Hepatocyte (in vitro differentiated cells): ENCODE measurements at regions not wholly inside any gene's neighbourhood (a gene's known extent, or its start where the extent isn't known, plus 50 kb on each side); places are given as distances from the start of the nearest gene placed in this dataset.
"Not testable (repeated sequence)": the region's sequence is repeated elsewhere in the genome, so short reads cannot be mapped to it uniquely, and the experiment has no call there.

Experiments
- DNase-seq: peaks from one replicate; pipeline ENCODE4 v3.0.0-alpha.2; 2016; ENCODE audit warnings: low spot score
- H2AFZ ChIP-seq: fragments of 200-600 bp; sonication (generic); 2 replicates; pipeline ENCODE4 v1.6.0; 2016; ENCODE audit warnings: antibody characterized with exemption, mild to moderate bottlenecking
- H3K27ac ChIP-seq: fragments of 200-600 bp; sonication (generic); 2 replicates; pipeline ENCODE4 v1.5.1; 2016; ENCODE audit warnings: mild to moderate bottlenecking
- H3K27me3 ChIP-seq: fragments of 200-600 bp; sonication (generic); 2 replicates; pipeline ENCODE4 v1.6.1; 2016
- H3K36me3 ChIP-seq: fragments of 200-600 bp; sonication (generic); replicated peaks from 2 replicates; pipeline ENCODE4 v1.5.1; 2016; ENCODE audit warnings: low read depth; ENCODE audit not compliant: insufficient read depth
- H3K4me1 ChIP-seq: fragments of 200-600 bp; sonication (generic); 2 replicates; pipeline ENCODE4 v1.5.1; 2016; ENCODE audit warnings: mild to moderate bottlenecking, moderate library complexity; ENCODE audit not compliant: insufficient read depth
- H3K4me2 ChIP-seq: fragments of 200-600 bp; sonication (generic); 2 replicates; pipeline ENCODE4 v1.6.0; 2016
- H3K4me3 ChIP-seq: fragments of 200-600 bp; sonication (generic); 2 replicates; pipeline ENCODE4 v1.5.1; 2016; ENCODE audit warnings: mild to moderate bottlenecking
- H3K79me2 ChIP-seq: fragments of 200-600 bp; sonication (generic); 2 replicates; pipeline ENCODE4 v1.6.0; 2017; ENCODE audit warnings: mild to moderate bottlenecking
- H3K9me2 ChIP-seq: fragments of 200-600 bp; sonication (generic); replicated peaks from 2 replicates; pipeline ENCODE4 v1.6.0; 2017; ENCODE audit warnings: mild to moderate bottlenecking; ENCODE audit not compliant: insufficient read depth
- H3K9me3 ChIP-seq: fragments of 200-600 bp; sonication (generic); 2 replicates; pipeline ENCODE4 v1.5.1; 2016; ENCODE audit warnings: low read depth, mild to moderate bottlenecking
- H4K20me1 ChIP-seq: fragments of 200-600 bp; sonication (generic); 2 replicates; pipeline ENCODE4 v1.6.0; 2016; ENCODE audit warnings: mild to moderate bottlenecking; ENCODE audit not compliant: insufficient read depth, poor library complexity, severe bottlenecking
- CTCF ChIP-seq: fragments of 200-600 bp; sonication (generic); IDR thresholded peaks from 2 replicates; pipeline ENCODE4 v1.5.1; 2016; ENCODE audit warnings: antibody characterized with exemption, mild to moderate bottlenecking; ENCODE audit not compliant: poor library complexity
- EZH2 ChIP-seq: fragments of 200-600 bp; sonication (generic); IDR thresholded peaks from 2 replicates; pipeline ENCODE4 v1.6.1; 2016; ENCODE audit warnings: antibody characterized with exemption, mild to moderate bottlenecking, borderline replicate concordance
- EZH2phosphoT487 ChIP-seq: fragments of 200-600 bp; sonication (generic); IDR thresholded peaks from one replicate; pipeline ENCODE4 v1.6.1; 2018; ENCODE audit warnings: antibody characterized with exemption, mild to moderate bottlenecking, low read depth, moderate library complexity; ENCODE audit not compliant: unreplicated experiment, severe bottlenecking
- WGBS: methylation state at CpG from one replicate; pipeline ENCODE4 v1.1.6; 2016; ENCODE audit warnings: low lambda C conversion rate; ENCODE audit errors: missing lambda C conversion rate; 5-methylcytosine and 5-hydroxymethylcytosine counted together

GRCh38 chr17:73912373-73912746 lies 268.1 kb upstream of the SDK2 start:
- Histone ChIP-seq H3K36me3 (no peaks in the 10 kb centered on the region), H3K27me3 (peaks cover 38% of the 10 kb centered on the region), H3K4me3 (no peak overlapping the region), H3K4me1 (no peaks in the 10 kb centered on the region), H4K20me1 (no peaks in the 10 kb centered on the region), H3K9me2 (no peaks in the 10 kb centered on the region), H3K9me3 (peaks cover 5% of the 10 kb centered on the region), H3K27ac (no peak overlapping the region), H3K4me2 (no peak overlapping the region), H3K79me2 (no peaks in the 10 kb centered on the region), H2AFZ (no peak overlapping the region)
- WGBS = 83% methylated on average over 1 of the region's 1 CpG
- DNase-seq = no peak
- no peak for TF ChIP-seq CTCF
- no peak for TF ChIP-seq EZH2

- H3K4me3 ChIP-seq = no peak overlapping the region
- DNase-seq = no peak
- H3K4me2 ChIP-seq = no peak overlapping the region
- H2AFZ ChIP-seq = no peak overlapping the region
- H3K9me2 ChIP-seq = no peaks in the 10 kb centered on the region
- H3K9me3 ChIP-seq = peaks cover 5% of the 10 kb centered on the region
- H3K79me2 ChIP-seq = no peaks in the 10 kb centered on the region
- TF ChIP-seq CTCF (no peak), EZH2 (no peak), EZH2phosphoT487 (no peak)
- H3K4me1 ChIP-seq = no peaks in the 10 kb centered on the region
- no peaks in the 10 kb centered on the region for H4K20me1 ChIP-seq
- H3K27me3 ChIP-seq = peaks cover 17% of the 10 kb centered on the region
- H3K36me3 ChIP-seq = no peaks in the 10 kb centered on the region
- WGBS = 69% methylated on average over 7 of the region's 7 CpGs
- no peak overlapping the region for H3K27ac ChIP-seq
Measured at GRCh38 chr17:73914536-73915274, 270.5 kb upstream of the SDK2 start.

- 66% methylated on average over 3 of the region's 3 CpGs for WGBS
Measured at GRCh38 chr17:73919033-73919432, 274.8 kb upstream of the SDK2 start.

GRCh38 chr17:73921306-73921705 lies 277.1 kb upstream of the SDK2 start:
- TF ChIP-seq EZH2 (no peak), CTCF (no peak), EZH2phosphoT487 (no peak)
- Histone ChIP-seq H3K27me3 (no peaks in the 10 kb centered on the region), H3K36me3 (no peaks in the 10 kb centered on the region), H4K20me1 (no peaks in the 10 kb centered on the region), H3K9me3 (no peaks in the 10 kb centered on the region), H3K27ac (no peak overlapping the region), H2AFZ (no peak overlapping the region), H3K4me1 (no peaks in the 10 kb centered on the region), H3K4me3 (no peak overlapping the region), H3K9me2 (no peaks in the 10 kb centered on the region), H3K4me2 (no peak overlapping the region), H3K79me2 (no peaks in the 10 kb centered on the region)
- DNase-seq = no peak
- 88% methylated on average over 2 of the region's 2 CpGs for WGBS

More at GRCh38 chr17:73919033-73919432, 274.8 kb upstream of the SDK2 start:
- not testable (repeated sequence) for H3K36me3 ChIP-seq, H3K9me2 ChIP-seq, DNase-seq, H3K79me2 ChIP-seq, H3K9me3 ChIP-seq, H3K4me1 ChIP-seq, H3K27me3 ChIP-seq, H4K20me1 ChIP-seq, H2AFZ ChIP-seq, H3K4me2 ChIP-seq, H3K4me3 ChIP-seq, H3K27ac ChIP-seq
